ENCODE measurements at regions not wholly inside any gene's neighbourhood (a gene's known extent, or its start where the extent isn't known, plus 50 kb on each side); places are given as distances from the start of the nearest gene placed in this dataset.

- no peak for TF ChIP-seq CTCF (IDR thresholded peaks at IDR 0.05; ENCODE audit: insufficient read depth, low read depth, low read length, missing control alignments)
- H3K4me3 ChIP-seq (ENCODE audit: low read depth, low read length) = no peak overlapping the region
- DNase-seq (ENCODE audit: low read depth) = peak; percentile 67
Measured at GRCh38 chr3:6640907-6641306, 220.0 kb upstream of the GRM7 start.

- no peak for TF ChIP-seq CTCF (IDR thresholded peaks at IDR 0.05; ENCODE audit: insufficient read depth, low read depth, low read length, missing control alignments)
Measured at GRCh38 chr3:6644070-6644929, 216.6 kb upstream of the GRM7 start.

GRCh38 chr3:6654670-6655069 is 206.2 kb upstream of the GRM7 start:
- H3K4me3 ChIP-seq (ENCODE audit: low read depth, low read length) = no peak overlapping the region
- no peak for TF ChIP-seq CTCF (IDR thresholded peaks at IDR 0.05; ENCODE audit: insufficient read depth, low read depth, low read length, missing control alignments)
- DNase-seq (ENCODE audit: low read depth) = no peak

More at GRCh38 chr3:6644070-6644929, 216.6 kb upstream of the GRM7 start:
- peak overlapping the region; percentile 33; the same call in 1 of the 2 replicates for H3K4me3 ChIP-seq (ENCODE audit: low read depth, low read length)
- peak; percentile 79 for DNase-seq (ENCODE audit: low read depth)

- TF ChIP-seq CTCF (IDR thresholded peaks at IDR 0.05; ENCODE audit: insufficient read depth, low read depth, low read length, missing control alignments) = no peak
- no peak overlapping the region for H3K4me3 ChIP-seq (ENCODE audit: low read depth, low read length)
- no peak for DNase-seq (ENCODE audit: low read depth)
Measured at GRCh38 chr3:6655275-6655674, 205.6 kb upstream of the GRM7 start.

GRCh38 chr3:6657591-6657990 is 203.3 kb upstream of the GRM7 start:
- no peak overlapping the region for H3K4me3 ChIP-seq (ENCODE audit: low read depth, low read length)
- no peak for TF ChIP-seq CTCF (IDR thresholded peaks at IDR 0.05; ENCODE audit: insufficient read depth, low read depth, low read length, missing control alignments)
- no peak for DNase-seq (ENCODE audit: low read depth)

- TF ChIP-seq CTCF (IDR thresholded peaks at IDR 0.05; ENCODE audit: insufficient read depth, low read depth, low read length, missing control alignments) = no peak
- no peak overlapping the region for H3K4me3 ChIP-seq (ENCODE audit: low read depth, low read length)
- no peak for DNase-seq (ENCODE audit: low read depth)
Measured at GRCh38 chr3:6667354-6667753, 193.6 kb upstream of the GRM7 start.

- no peak overlapping the region for H3K4me3 ChIP-seq (ENCODE audit: low read depth, low read length)
- DNase-seq (ENCODE audit: low read depth) = no peak
- TF ChIP-seq CTCF (IDR thresholded peaks at IDR 0.05; ENCODE audit: insufficient read depth, low read depth, low read length, missing control alignments) = no peak
Measured at GRCh38 chr3:6671363-6671762, 189.6 kb upstream of the GRM7 start.
